Lower leg skin (tissue), 3 donors: ENCODE measurements at regions not wholly inside any gene's neighbourhood (a gene's known extent, or its start where the extent isn't known, plus 50 kb on each side); places are given as distances from the start of the nearest gene placed in this dataset.

Experiments used
- POLR2A ChIP-seq, 2 donors: fragments of 450-650 bp; IDR thresholded peaks; one replicate each; pipeline ENCODE4 v1.6.1; 2016 to 2017; ENCODE audit warnings: antibody characterized with exemption in 2 of 2, mild to moderate bottlenecking in 1 of 2, moderate library complexity in 1 of 2
- TF ChIP-seq, protein P1 (sequence below), 3 donors: fragments of 450-650 bp; IDR thresholded peaks; one replicate each; pipeline ENCODE4 v1.5.1; 2016; ENCODE audit warnings: antibody characterized with exemption in 3 of 3, mild to moderate bottlenecking in 3 of 3, moderate library complexity in 2 of 3

DNA sequence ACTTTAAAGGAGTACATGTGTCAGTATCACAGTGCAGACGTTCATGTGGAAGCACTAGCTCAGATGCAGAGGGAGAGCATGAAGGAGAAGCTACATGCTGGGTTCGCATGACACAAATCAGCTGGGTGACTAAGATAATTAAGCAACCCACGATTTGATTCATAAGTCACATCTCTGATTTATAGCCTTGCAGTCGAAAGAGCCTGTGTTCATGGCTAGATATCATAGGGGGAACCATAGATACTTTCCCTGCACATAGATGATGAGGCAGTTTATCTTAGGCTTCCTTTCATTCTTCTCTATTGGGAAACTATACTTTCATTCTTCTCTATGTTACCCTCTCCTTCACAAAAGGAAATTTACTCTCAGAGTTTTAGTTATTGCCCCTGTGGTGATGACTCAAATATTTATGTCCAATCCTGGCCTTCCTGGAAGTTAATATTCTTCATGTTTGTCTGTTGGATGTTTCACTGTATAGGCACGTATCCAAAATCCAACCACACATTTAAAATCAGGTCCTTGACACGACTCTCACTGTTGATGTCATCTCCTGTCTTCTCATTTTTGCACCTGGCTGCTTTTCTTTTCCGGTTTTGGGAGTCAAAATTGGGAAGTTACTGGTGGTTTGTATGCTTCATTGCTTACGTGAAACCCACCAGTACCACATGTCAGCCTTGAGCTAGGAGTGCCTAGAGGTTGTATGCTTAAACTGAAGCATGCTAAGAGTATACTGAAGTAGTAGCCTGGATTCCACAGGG is 56.3 kb upstream of the SLC5A12 start:
- TF ChIP-seq, protein P1, sequence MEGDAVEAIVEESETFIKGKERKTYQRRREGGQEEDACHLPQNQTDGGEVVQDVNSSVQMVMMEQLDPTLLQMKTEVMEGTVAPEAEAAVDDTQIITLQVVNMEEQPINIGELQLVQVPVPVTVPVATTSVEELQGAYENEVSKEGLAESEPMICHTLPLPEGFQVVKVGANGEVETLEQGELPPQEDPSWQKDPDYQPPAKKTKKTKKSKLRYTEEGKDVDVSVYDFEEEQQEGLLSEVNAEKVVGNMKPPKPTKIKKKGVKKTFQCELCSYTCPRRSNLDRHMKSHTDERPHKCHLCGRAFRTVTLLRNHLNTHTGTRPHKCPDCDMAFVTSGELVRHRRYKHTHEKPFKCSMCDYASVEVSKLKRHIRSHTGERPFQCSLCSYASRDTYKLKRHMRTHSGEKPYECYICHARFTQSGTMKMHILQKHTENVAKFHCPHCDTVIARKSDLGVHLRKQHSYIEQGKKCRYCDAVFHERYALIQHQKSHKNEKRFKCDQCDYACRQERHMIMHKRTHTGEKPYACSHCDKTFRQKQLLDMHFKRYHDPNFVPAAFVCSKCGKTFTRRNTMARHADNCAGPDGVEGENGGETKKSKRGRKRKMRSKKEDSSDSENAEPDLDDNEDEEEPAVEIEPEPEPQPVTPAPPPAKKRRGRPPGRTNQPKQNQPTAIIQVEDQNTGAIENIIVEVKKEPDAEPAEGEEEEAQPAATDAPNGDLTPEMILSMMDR (IDR thresholded peaks at IDR 0.05) = no peak
- TF ChIP-seq POLR2A (IDR thresholded peaks at IDR 0.05) = no peak
